GM21619 (cell line): ENCODE measurements at regions not wholly inside any gene's neighbourhood (a gene's known extent, or its start where the extent isn't known, plus 50 kb on each side); places are given as distances from the start of the nearest gene placed in this dataset.

Experiments used
- ATAC-seq: cut with Tn5 transposase; IDR thresholded peaks from one replicate; pipeline ENCODE4 v1.9.1; 2021; ENCODE audit not compliant: unreplicated experiment

DNA sequence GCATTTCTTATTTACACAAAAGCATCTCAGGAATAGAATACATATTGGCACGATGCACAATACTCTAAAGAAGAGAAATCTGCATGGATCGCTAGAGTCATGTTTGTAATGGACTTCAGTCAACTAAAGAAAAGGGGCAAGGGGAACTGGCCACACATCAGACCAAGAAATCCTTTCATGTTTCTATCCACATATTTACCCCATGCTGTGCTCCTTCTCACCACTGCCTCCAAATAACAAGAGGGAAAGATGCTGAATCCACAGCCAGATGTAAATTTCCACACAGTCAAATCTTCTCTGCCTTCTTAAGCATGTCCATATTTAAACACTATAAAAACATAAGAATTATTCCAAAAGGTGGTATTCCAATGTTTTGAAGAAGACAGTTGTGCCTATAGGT is 67.6 kb downstream of the COX18 start:
- ATAC-seq = no peak

DNA sequence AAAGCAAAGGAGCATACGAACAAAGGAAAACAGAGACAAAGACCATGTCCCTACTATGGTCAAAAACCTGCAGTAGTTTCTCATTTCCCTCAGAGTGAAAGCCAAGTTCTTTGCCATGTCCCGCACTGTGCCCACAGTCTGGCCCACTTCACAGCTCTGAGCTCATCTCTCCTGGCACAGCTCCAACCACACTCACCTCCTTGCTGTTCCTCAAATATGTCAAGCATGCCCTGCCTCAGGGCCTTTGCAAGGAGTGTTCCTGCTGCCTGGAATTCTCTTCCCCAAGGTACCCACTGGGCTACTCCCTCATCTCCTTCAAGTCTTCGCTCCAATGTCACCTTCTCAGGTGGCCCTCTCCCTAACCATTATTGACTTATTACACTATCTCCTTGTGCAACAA is 72.1 kb downstream of the COX18 start:
- no peak for ATAC-seq

GRCh38 chr4:72994670-72995069 is 74.8 kb downstream of the COX18 start:
- no peak for ATAC-seq

- no peak for ATAC-seq
Measured at GRCh38 chr4:72993876-72994275, 75.6 kb downstream of the COX18 start.

GRCh38 chr4:72991873-72992272 is 77.6 kb downstream of the COX18 start:
- ATAC-seq = no peak

DNA sequence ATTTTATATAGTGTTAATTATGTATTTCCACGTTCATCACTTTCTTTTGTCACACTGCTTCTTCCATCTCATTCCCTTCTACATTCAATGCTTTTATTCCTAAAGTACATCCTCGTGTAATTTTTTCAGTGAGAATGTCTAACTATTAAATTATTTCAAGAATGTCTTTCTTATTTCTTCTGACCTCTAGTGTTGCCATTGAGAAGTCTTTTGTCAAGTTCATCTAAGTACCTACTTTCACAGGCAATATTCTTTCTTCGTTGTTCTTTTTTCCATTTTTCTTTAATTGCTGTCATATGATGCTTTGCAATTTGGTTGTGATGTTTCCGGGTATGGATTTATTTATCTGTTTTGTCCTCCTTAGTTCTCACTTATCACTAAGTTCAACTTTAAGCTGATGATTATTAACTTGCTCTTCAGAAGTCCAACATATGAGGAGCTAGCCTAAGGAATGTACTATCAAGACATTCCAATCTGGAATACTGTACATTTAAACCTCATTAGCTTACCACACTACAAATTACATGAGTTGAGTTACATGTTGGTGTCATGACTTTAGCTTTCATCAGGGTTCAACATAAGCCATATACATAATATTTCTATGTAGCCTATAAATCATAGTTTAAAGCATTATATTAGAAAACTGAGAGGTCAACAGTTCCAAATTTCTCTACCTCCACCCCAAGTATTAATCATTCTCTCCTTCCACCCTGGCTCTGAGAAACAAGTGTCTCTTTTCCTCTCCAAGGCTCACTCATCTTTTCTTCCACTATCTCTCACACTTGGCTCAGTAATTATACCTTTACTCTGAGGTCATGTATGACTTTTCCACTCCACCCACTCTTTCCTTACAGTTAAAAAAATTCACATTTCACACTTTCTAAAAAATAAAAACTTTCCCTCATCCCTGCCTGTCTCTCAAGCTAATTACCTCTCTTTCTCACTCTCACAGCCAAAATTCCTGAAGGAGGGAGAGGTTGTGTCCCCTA is 81.5 kb downstream of the COX18 start:
- no peak for ATAC-seq

- no peak for ATAC-seq
Measured at GRCh38 chr4:72984351-72984750, 85.2 kb downstream of the COX18 start.

- ATAC-seq = no peak
Measured at GRCh38 chr4:72983709-72984108, 85.8 kb downstream of the COX18 start.

GRCh38 chr4:72977936-72978485 is 91.5 kb downstream of the COX18 start:
- no peak for ATAC-seq

- no peak for ATAC-seq
Measured at GRCh38 chr4:72975488-72975784, 94.1 kb downstream of the COX18 start.

DNA sequence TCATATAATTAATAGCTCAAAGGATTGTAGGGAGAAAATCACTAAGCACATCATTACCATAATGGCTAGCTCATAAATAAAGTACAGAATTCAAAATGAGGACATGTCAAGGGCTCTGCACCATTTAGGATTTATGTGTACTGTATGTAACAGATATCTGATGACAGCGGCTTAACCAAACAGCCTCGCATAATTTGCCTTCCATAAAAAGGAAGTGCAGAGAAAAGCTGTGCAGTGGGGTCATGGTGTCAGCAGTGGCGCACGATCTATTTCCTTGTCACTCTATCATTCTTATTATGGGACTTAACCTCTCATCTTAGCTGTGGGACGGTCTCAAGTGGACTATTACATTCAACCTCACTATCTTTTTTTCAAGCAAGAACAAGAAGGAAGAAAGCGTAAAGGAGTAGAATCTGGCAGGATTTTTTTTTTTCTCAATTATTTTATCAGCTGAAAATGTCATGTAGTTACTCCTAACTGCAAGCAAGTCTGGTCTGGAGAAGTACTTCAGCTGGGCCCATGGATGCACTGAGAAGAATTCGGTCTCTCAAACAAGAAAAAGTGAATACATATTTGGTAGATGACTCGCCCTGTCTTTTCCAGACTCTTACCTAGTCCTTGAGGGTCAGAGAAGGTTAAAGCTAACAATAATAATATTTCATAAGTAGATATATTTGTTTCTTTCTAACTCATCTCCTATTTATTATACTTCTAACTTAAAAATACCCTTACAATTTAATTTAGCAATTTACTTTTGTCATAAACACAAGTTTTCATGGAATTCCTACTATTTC is 94.6 kb downstream of the COX18 start:
- no peak for ATAC-seq

- ATAC-seq = no peak
Measured at GRCh38 chr4:72971572-72971971, 97.9 kb downstream of the COX18 start.

- ATAC-seq = no peak
Measured at GRCh38 chr4:72970756-72971155, 98.8 kb downstream of the COX18 start.

DNA sequence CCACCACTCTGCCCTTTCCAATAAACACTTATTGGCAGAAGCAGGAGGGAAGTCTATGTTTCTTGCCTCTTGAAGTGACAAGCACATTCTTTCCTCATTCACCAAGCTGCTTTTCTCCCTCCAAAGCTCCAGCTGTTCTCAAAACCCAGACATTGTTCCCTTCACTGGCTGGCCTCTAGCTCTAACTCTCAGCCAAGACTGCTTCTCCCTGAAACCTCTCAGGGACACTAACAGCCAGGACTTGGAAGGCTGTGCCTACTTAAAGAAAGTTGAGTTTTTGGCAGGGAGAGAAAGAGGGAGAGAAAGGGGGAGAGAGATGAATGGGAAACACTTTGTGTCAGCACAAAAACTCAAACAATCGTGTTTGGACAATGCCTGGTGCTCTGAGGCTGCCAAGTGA is 99.5 kb downstream of the COX18 start:
- no peak for ATAC-seq

- ATAC-seq = peak; percentile 86
Measured at GRCh38 chr4:72966652-72967051, 102.9 kb downstream of the COX18 start.

DNA sequence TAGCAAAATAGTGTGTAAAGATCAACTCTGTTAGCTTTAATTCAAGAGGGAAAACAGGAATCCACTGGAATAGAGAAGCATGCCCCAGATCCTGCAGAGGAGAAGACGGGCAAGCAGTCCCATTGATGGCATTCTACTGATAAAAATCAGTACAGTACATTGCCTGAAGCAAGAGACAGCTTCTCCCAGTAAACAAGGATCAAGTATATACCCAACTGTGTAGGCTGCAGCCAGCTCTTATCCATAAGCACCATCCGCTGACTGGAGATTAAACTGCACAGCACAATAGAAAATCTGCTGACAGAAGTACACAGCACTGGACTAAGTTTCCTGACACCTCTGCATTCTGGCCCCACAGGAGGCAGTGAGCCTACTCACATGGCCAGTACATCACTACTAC is 110.1 kb downstream of the COX18 start:
- no peak for ATAC-seq

DNA sequence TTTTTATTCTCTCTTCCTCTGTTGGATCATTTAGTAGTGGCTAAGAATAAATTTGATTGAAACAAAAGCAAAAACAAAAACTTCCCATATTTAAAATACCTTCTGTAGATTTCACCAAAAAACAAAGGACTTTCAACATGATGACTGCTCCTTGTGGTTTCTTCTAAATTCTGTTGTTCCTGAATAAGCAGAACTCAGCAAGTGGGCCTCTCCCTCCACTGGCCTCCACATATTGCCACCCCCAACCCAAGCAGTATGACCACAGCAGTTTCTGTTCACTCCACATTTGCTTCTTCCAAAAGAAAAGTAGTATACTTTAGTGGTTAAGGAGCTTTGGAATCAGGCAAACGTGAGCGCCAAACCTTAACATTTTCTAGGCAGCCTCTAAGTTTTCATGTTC is 114.7 kb downstream of the COX18 start:
- ATAC-seq = no peak

DNA sequence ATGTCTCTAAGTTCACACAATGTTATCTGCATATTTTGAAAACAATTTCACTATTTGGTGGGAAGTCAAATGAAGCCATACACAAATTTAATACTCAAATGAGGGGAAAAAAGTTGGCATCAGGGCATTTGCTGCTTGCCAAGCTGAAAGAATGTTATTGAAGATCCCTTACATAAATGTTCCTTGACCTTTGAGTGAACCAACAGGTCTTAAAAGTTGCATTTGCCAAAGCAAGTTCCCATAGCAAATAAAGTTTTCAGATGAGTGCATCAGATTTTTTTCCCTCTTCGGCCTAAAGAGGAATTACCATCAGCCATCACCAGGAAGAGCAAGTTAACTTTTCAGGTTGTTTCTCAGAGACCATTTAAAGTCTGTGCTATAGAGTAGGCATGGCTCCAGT is 115.9 kb downstream of the COX18 start:
- no peak for ATAC-seq

- ATAC-seq = no peak
Measured at GRCh38 chr4:72951628-72952027, 117.9 kb downstream of the COX18 start.

- no peak for ATAC-seq
Measured at GRCh38 chr4:72951147-72951546, 118.4 kb downstream of the COX18 start.

DNA sequence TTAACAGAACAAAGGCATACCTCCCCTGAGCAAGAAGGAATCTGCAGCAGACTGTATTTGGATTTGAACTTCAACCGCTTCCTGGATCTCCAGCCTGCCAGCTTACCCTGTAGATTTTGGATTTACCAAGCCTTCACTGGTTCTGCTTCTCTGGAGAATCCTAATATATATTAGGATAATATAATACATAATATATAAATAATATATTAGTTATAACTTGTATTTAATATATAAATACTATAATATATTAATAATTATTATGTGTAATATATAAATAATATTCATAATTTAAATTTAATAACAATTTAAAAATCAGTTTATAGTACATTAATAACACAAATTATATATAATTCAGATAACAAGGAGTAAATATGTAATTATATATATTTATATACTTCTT is 121.4 kb downstream of the COX18 start:
- ATAC-seq = no peak
